ENCODE measurements at regions not wholly inside any gene's neighbourhood (a gene's known extent, or its start where the extent isn't known, plus 50 kb on each side); places are given as distances from the start of the nearest gene placed in this dataset.

DNA sequence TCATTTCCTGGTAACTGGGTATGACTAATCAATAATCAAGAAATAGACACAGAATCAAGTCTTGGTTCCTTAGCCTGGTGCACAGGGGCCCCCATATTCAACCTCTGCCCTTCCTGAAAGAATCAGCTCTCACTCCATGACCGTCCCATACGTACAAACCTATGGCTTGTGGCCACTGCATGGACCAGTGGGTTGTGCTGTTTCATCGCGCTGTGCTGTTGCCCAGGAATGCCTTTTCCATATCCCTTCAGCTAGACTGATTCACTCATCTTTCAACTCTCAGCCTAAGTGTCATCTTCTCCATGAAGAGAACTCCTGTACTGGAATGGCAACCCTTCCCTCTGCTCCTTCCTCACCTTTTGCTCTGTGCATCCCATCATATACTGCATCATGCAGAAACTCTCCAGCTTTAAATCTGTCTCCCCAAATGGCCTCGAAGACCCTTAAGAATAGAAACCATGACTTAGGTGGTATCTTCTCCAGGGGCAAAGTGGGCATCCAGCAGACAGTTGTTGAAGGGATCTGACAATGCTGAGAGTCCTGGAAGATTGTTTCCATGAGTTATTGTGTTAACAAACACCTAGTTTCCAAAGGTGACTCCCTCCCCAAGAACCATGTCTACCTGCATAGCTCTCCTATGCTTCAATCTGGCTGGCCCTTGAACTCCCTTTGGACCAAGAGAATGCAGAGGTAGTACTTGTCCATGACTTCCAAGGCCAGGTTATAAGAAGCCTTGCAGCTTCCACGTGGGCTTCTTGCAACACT is 180.8 kb downstream of the ACTL7B start:
- DNase-seq = no peak

DNA sequence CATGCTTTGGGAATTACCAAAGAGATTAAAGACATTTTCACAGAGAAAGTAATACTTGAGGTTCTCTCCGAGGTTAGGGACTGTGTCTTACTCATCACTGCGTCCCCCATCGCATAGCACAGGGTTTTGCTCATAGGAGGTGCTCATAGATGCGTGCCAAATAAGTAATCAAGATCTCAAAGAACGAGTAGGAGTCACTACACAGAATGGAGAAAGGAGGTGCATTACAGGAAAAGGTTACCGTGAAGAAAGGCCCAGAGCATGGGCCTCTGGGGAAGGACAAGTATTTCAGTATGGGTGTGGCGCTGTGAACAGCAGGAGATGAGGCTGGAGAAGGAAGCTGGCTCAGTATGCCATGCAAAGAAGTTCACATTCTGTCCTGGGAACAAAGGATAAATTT is 182.4 kb downstream of the ACTL7B start:
- DNase-seq = no peak

DNA sequence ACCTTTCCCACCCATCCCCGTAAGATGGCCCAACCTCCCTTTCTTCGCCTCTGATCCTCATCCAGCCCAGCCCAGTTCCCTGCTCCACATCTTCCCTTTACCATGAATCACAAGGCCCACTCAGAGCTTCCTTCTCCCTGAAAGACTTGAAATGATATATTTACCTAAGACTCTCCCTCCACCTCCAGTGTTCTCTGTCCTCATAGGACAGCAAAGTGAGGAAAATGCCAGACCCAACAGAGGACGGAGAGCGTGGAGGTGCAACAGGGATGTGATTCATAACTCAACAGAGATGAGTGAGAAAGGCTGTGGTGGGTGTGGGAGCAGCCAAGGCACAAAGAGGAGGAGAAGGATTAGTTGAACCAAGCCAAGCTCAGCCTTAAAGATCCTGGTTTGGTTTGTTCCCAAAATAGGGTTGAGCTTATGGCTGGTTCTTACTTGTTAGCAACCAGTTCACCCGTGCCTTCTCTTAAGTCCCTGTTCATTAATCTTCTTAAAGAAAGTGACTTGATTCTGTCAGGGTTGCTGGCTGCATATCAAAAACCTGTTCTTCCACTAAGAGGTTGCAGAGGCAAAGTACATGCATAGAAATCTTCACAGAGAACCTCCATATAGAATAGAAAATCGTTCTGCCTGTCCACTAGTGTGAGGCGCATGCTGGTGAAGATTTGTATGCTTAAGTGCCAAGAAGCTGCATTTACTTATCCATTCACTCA is 183.2 kb downstream of the ACTL7B start:
- no peak for DNase-seq

- DNase-seq = no peak
Measured at GRCh38 chr9:108671794-108672193, 184.0 kb downstream of the ACTL7B start.

- DNase-seq = no peak
Measured at GRCh38 chr9:108671176-108671575, 184.6 kb downstream of the ACTL7B start.

DNA sequence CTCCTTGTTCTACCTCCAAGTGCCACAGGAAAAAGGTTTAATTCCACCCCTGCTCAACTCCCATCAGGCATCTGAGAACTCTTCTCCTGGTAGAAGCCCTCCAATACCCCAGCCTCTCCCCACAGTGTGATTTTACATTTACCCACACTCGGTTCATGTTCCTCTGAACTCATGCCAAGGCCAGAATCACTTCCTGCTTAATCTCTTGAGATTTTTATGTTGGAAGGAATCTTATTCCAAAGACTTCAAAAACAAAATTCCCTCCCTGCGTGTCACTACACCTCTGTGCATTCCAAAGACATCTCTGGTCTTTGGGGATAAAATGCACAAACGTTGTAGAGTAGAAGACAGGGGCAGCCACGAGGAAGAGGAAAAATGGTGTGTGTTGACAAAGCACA is 186.8 kb downstream of the ACTL7B start:
- no peak for DNase-seq

DNA sequence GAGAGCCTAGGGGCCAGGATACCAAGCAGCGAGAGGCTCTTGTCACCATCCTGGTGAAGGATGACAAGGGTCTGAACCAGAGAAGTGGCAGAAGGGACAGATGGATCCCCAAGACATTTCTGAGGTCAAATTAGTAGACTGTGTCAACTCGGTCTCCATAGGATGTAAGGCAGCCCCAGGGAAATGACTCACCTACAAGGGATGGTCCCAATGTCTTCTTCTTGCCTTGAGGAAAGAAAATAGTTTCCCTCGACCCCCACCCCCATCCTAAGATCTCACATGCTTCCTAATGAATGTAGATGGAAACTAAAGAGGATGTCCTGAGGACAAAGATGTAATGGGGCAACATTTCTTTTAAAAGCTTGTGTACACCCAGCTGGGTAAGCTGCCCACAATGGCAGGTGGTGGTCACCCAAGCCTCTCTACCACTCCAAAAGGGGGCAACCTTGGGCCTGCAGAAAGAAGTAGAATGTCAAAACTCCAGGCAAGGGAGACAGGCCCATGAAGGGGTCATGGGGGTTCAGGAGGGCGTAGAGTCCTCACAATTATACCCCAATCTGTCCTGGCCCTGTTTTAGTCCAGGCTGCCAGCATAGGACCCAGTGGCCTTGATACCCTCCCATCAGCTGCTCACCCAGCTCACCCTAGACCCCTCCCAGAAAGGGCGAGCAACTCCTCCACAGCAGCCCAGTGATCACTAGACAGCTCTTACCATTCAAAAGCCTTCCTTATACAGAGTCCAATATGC is 187.4 kb downstream of the ACTL7B start:
- no peak for DNase-seq

- no peak for DNase-seq
Measured at GRCh38 chr9:108666240-108666784, 189.5 kb downstream of the ACTL7B start.

DNA sequence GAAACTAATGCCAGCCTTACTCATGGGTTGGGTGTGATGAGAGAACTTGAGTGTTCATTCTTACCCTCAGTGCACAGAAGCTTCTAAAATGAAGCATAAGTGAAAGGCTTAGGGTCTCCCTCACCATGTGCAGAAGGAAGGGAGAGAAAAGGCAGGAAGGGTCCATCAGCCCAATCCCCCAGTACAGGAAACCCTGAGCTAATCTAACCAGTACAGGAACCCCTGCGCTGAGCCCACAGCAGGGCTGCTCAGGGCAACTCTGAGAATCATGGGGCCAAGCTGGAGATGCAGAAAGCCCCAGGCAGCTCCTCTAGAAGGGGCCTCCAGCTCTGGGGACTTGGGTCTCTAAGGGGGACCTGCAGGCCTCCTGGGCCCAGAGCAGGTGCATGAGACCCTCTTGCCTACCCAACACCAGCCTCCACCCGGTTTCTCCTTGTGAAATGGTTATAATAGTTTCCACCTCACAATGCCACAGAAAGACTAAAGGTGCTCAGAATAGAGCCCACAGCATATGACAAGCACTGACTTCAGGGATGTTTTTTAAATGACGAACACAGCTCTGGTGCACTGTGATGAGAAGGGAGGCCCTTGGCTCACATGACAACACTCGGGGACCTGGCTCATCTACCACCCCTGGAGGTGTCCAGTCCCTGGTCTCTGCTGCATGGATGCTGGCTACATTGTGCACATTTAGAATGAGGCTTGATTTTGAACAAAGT is 190.1 kb downstream of the ACTL7B start:
- DNase-seq = no peak

- DNase-seq = no peak
Measured at GRCh38 chr9:108664309-108665255, 191.2 kb downstream of the ACTL7B start.

GRCh38 chr9:108663422-108663821 is 192.4 kb downstream of the ACTL7B start:
- no peak for DNase-seq

GRCh38 chr9:108662956-108663355 is 192.8 kb downstream of the ACTL7B start:
- DNase-seq = no peak

- DNase-seq = no peak
Measured at GRCh38 chr9:108662091-108662875, 193.5 kb downstream of the ACTL7B start.

DNA sequence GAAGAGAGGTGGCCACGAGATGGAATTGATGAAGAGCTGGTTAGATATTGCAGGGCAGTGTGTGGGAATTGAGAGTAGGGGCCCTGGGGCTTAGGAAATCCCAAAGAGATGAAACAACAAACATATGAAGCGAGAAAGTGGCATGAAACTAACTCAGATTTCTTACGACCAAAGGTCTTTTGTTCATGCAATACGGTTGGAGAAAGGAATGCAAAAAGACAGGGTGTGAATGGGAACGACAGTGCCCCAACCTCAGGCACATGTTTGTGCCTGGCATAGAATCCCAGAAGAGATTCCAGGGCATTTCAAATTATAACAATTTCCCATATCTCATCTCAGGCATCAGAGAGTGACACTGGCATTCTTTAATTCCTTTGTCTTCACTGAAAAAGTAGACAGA is 199.2 kb downstream of the ACTL7B start:
- no peak for DNase-seq

GRCh38 chr9:108655818-108656217 is 200.0 kb downstream of the ACTL7B start:
- DNase-seq = no peak

DNA sequence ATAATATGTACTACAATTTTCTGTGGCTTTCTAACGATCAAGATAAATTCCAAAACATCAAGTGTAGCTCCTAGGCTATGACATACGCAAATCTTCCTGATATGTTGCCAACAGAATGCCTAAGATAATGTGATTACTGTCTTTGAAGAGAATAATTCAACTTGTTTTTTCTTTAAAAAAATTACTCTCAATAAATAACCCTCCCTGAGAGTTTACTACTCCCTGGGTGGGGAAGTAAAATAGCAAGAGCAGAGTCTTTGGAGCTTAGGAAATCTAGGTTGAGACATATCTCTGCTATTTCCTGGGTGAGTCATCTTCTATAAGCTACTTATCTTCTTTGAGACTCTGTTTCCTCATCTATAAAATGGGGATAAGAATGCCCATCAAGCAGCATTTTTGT is 201.2 kb downstream of the ACTL7B start:
- DNase-seq = no peak

DNA sequence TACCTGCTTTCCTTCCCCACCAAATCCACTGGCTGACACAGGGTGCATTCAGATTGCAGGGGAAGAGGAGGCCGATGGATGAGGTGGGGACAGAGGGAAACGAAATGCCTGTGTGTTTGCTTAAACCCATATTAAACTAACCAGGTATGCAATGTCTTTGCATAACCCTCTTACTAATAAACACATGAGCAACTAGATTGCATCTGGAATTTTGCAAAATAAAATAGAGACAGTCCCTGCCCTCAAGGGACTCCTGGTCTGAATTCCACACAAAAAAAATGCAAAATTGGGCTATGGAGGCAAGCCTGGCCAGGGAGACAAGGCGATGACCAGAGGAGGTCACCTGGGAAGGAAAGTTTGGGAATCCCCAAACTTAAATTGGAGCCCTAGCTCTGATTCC is 202.9 kb downstream of the ACTL7B start:
- no peak for DNase-seq

DNA sequence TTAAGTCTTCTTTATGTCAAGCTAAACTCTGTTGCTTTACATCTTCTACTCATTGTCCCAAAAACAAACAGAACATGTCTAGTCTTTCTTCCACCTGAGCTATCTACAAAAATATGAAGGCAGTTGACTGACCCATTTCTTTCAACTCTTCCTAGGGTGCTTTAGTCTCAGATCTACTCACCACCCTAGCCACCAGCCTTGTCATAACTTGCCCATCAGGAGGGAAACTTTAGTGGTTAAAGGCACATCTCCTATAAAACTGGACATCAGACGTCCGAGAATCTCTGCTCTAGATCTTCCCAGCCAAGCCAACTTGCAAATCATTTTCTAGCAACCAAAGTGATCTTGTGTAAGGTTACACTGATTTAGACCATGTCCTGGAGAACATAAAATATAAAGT is 205.0 kb downstream of the ACTL7B start:
- DNase-seq = no peak

DNA sequence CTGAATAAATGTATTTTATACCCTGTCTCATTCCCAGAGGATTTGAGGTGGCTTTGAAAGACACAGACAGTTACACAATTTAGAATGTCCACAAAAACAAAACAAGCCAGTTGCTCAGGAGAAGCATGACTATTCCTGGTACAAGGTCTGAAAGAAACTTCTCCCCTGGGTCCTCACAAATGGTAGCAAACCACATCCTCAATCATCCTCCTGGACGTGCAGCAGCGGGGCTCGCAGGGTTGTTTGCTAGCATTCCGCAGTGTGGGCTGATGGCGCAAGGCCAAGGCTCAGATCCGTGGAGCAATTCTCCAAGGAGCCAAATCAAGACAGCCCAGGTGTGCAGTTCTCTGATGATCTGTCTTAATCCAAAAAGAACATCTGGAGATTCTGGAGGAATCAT is 210.3 kb downstream of the ACTL7B start:
- DNase-seq = no peak

- DNase-seq = no peak
Measured at GRCh38 chr9:108643731-108644510, 211.9 kb downstream of the ACTL7B start.
